D721Med (cell line): ENCODE measurements at regions not wholly inside any gene's neighbourhood (a gene's known extent, or its start where the extent isn't known, plus 50 kb on each side); places are given as distances from the start of the nearest gene placed in this dataset.
"Not testable (repeated sequence)": the region's sequence is repeated elsewhere in the genome, so short reads cannot be mapped to it uniquely, and the experiment has no call there.

Experiments
- DNase-seq: peaks from one replicate; pipeline ENCODE4 v3.0.0; 2011; ENCODE audit warnings: low spot score; ENCODE audit not compliant: insufficient read length
- FAIRE-seq: peaks from 2 replicates; lab custom pipeline; 2011; peaks lifted over from hg19 to GRCh38; lab: Jason Lieb, UNC
- TF ChIP-seq, protein P1 (sequence below): IDR thresholded peaks from 2 replicates; pipeline ENCODE4 v1.5.1; 2012; ENCODE audit warnings: mild to moderate bottlenecking, control low read depth; ENCODE audit not compliant: insufficient read depth; ENCODE audit errors: missing control alignments

DNA sequence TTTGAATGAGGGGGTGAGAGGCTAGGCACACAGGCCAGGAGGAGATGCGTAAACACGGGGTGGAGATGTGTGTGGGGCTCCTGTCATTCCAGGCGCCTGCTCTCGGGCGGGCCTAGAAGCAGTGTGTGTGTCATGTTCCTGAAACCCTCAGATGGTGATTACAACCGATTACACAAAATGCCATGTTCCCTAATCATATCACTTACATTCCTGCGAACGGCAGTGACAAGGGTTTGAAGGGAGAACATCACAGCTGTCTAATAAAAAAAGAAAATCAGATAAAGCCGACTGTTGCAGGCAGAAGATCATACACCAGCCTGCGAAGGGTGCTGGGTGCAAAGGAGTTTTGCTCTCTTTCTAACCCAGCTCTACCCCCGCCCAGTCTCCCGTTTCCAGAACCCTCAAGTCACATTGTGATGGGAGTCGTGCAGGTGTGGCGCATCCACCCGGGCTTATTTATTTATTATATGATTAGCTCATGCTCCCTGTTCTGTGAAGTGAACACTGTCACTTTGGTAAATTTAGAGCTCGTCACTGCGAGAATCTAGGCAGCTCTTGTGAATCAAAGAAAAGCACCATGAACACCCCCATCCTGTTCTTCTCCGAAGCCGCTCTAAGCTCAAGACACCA lies 140.3 kb downstream of the NR2F2 start:
- TF ChIP-seq, protein P1, sequence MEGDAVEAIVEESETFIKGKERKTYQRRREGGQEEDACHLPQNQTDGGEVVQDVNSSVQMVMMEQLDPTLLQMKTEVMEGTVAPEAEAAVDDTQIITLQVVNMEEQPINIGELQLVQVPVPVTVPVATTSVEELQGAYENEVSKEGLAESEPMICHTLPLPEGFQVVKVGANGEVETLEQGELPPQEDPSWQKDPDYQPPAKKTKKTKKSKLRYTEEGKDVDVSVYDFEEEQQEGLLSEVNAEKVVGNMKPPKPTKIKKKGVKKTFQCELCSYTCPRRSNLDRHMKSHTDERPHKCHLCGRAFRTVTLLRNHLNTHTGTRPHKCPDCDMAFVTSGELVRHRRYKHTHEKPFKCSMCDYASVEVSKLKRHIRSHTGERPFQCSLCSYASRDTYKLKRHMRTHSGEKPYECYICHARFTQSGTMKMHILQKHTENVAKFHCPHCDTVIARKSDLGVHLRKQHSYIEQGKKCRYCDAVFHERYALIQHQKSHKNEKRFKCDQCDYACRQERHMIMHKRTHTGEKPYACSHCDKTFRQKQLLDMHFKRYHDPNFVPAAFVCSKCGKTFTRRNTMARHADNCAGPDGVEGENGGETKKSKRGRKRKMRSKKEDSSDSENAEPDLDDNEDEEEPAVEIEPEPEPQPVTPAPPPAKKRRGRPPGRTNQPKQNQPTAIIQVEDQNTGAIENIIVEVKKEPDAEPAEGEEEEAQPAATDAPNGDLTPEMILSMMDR, result no peak
- FAIRE-seq, result no peak
- no peak for DNase-seq

DNA sequence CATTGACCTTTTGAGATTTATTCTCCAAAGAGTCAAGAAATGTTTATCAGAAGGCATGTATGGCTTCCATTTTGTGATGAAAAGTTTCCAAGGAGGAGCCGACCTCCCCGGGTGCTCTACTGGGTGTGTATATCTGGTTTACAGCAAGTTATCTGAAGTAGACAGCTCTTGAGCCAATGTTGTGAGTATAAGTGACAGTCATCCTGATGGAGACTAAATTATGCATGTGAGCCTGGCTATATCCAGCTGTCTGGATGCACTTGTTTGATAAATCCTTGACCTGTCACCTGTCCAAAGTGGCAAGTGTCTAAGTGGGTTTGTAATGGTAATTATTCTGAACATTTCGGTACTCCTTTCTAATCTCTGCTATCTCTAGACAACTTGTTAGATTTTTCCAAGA lies 142.2 kb downstream of the NR2F2 start:
- TF ChIP-seq, protein P1, result no peak
- FAIRE-seq, result no peak
- DNase-seq, result no peak

DNA sequence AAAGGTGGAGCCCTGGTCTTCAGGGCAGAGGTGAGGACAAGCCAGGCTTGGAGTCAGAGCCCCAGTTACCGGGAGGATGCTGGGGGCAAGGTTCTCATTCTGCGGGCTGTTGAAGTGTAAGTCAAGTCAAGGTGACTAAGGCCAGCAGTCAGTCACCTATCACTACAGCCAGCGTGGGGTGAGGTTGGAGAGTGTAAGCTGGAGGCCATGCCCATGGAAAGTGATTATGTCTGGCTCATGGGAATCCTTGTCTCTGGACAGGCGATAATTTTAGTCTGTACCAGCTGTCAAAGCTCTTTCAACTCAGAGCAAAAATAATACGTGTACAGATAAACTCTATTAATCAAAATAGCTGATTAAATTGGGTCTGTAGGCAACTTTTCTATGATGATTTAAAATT lies 143.1 kb downstream of the NR2F2 start:
- DNase-seq, result no peak
- FAIRE-seq, result no peak
- TF ChIP-seq, protein P1, result no peak

DNA sequence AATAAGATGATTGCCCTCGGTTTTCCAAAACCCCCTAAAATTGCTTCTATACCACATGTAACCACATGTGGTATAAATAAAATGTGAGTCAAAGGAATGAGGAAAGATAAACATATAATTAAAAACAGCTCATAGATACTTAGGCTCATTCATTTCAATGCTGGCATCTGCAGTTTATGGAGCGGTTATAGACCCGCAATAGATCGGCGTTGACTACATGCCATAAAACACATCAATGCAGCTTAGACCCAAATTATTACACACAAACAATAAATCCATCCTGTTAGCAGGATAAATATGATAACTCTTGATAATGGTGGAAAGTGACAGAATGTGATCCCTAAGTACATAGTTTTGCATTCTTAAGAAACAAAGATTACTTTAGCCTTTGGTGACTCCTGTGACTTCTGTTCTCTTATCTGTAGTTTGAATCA lies 143.7 kb downstream of the NR2F2 start:
- FAIRE-seq (no peak), DNase-seq (no peak)
- TF ChIP-seq, protein P1, result no peak

DNA sequence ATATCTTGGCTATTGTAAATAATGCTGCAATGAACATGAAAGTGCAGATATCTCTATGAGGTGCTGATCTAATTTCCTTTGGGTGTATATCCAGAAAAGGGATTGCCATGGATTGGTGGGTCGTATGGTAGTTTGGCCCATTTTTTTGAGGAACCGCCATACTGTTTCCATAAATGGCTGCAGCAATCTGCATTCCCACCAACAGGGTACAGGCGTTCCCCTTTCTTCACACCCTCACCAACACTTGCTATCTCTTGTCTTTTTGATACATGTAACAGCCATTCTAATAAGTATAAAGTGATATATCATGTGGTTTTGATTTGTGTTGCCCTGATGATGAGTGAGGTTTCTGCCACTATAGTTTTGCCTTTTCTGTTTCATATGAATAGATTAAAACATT lies 146.7 kb downstream of the NR2F2 start:
- no peak for DNase-seq
- TF ChIP-seq, protein P1, result no peak
- FAIRE-seq, result no peak

DNA sequence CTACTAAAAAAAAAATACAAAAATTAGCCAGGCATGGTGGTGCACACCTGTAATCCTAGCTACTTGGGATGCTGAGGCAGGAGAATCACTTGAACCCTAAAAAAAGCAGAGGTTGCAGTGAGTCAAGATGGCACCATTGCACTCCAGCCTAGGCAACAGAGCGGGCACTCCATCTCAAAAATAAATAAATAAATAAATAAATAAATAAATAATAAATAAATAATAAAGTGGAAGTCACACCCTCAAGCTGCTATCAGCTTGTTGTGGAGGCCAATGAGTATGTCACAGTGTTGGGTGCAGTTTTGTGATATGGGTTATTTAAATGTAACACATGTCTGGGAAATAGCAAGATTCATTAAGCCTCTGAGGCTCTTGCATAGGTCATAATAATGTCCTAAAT lies 153.9 kb downstream of the NR2F2 start:
- not testable (repeated sequence) for FAIRE-seq, DNase-seq

DNA sequence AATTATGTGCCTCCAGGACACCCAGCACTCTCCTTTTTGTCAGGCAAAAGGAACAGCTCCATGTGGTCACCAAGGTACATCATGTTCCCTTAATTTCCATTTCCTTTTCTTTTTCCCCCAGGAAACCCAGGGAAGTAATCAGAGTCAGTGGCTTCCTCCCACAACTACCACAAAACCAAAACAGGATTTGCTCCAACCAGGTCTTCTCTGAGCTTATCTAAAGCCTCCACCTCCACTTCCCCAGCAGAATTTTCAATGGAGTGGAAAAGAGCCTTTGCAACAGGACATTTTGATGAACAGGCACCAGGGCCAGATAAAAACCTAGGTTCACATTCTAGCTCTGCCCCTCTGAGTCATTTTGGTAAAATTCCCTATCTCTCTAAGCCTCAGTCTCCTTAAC lies 154.3 kb downstream of the NR2F2 start:
- TF ChIP-seq, protein P1, result no peak
- FAIRE-seq (no peak), DNase-seq (no peak)
